Nephron (organoid): ENCODE measurements at regions not wholly inside any gene's neighbourhood (a gene's known extent, or its start where the extent isn't known, plus 50 kb on each side); places are given as distances from the start of the nearest gene placed in this dataset.

Source experiments
- H3K27ac Mint-ChIP-seq, 3 experiments: 2 replicates each; pipeline ENCODE4 v1.8.0; 2020; ENCODE audit warnings: mixed read lengths in 3 of 3, mild to moderate bottlenecking in 2 of 3, moderate library complexity in 1 of 3
- H3K27me3 Mint-ChIP-seq: 2 replicates; pipeline ENCODE4 v1.8.0; 2021; ENCODE audit warnings: low read depth, mild to moderate bottlenecking, moderate library complexity, mixed read lengths
- H3K36me3 Mint-ChIP-seq: 2 replicates; pipeline ENCODE4 v1.8.0; 2020; ENCODE audit warnings: low read depth, mixed read lengths
- H3K4me1 Mint-ChIP-seq: 2 replicates; pipeline ENCODE4 v1.8.0; 2020; ENCODE audit warnings: mixed read lengths
- H3K4me3 Mint-ChIP-seq, 3 experiments: 2 replicates each; pipeline ENCODE4 v1.8.0; 2020; ENCODE audit warnings: mild to moderate bottlenecking in 3 of 3, mixed read lengths in 3 of 3, moderate library complexity in 2 of 3
- H3K9me3 Mint-ChIP-seq: 2 replicates; pipeline ENCODE4 v1.8.0; 2020; ENCODE audit warnings: mixed read lengths
- CTCF ChIP-seq, 3 experiments: fragments of 200-600 bp; sonication (generic); IDR thresholded peaks; one replicate each; pipeline ENCODE4 v1.5.0; 2021; ENCODE audit warnings: antibody characterized with exemption in 3 of 3; ENCODE audit not compliant: unreplicated experiment in 3 of 3

GRCh38 chr1:212545941-212546635 is 62.5 kb upstream of the ATF3 start:
- H3K27me3 Mint-ChIP-seq, result peaks cover 3% of the 10 kb centered on the region
- no peak overlapping the region for H3K4me3 Mint-ChIP-seq
- no peak overlapping the region for H3K27ac Mint-ChIP-seq
- H3K36me3 Mint-ChIP-seq, result no peaks in the 10 kb centered on the region
- no peaks in the 10 kb centered on the region for H3K9me3 Mint-ChIP-seq
- H3K4me1 Mint-ChIP-seq, result no peaks in the 10 kb centered on the region
- TF ChIP-seq CTCF (IDR thresholded peaks at IDR 0.05; ENCODE audit: unreplicated experiment in 3 of 3), result no peak

- TF ChIP-seq CTCF (IDR thresholded peaks at IDR 0.05; ENCODE audit: unreplicated experiment in 3 of 3), result no peak
- Mint-ChIP-seq H3K9me3 (no peaks in the 10 kb centered on the region), H3K4me1 (no peaks in the 10 kb centered on the region), H3K27ac (no peak overlapping the region), H3K36me3 (no peaks in the 10 kb centered on the region), H3K4me3 (no peak overlapping the region), H3K27me3 (peaks cover 7% of the 10 kb centered on the region)
Measured at GRCh38 chr1:212549503-212550017, 59.0 kb upstream of the ATF3 start.

- no peaks in the 10 kb centered on the region for H3K9me3 Mint-ChIP-seq
- H3K36me3 Mint-ChIP-seq, result no peaks in the 10 kb centered on the region
- H3K27me3 Mint-ChIP-seq, result peaks cover 9% of the 10 kb centered on the region
- H3K4me3 Mint-ChIP-seq, result no peak overlapping the region
- TF ChIP-seq CTCF (IDR thresholded peaks at IDR 0.05; ENCODE audit: unreplicated experiment in 3 of 3), result no peak
- H3K4me1 Mint-ChIP-seq, result no peaks in the 10 kb centered on the region
- H3K27ac Mint-ChIP-seq, result no peak overlapping the region
Measured at GRCh38 chr1:212551929-212552328, 56.6 kb upstream of the ATF3 start.

- Mint-ChIP-seq H3K4me1 (peaks cover 6% of the 10 kb centered on the region), H3K36me3 (no peaks in the 10 kb centered on the region), H3K9me3 (no peaks in the 10 kb centered on the region), H3K27me3 (peaks cover 10% of the 10 kb centered on the region), H3K27ac (no peak overlapping the region), H3K4me3 (no peak overlapping the region)
- TF ChIP-seq CTCF (IDR thresholded peaks at IDR 0.05; ENCODE audit: unreplicated experiment in 3 of 3), result no peak
Measured at GRCh38 chr1:212553676-212554075, 54.9 kb upstream of the ATF3 start.

- no peaks in the 10 kb centered on the region for H3K9me3 Mint-ChIP-seq
- no peak for TF ChIP-seq CTCF (IDR thresholded peaks at IDR 0.05; ENCODE audit: unreplicated experiment in 3 of 3)
- no peak overlapping the region for H3K4me3 Mint-ChIP-seq
- peaks cover 11% of the 10 kb centered on the region for H3K4me1 Mint-ChIP-seq
- H3K27me3 Mint-ChIP-seq, result peaks cover 14% of the 10 kb centered on the region
- no peaks in the 10 kb centered on the region for H3K36me3 Mint-ChIP-seq
- H3K27ac Mint-ChIP-seq, result no peak overlapping the region
Measured at GRCh38 chr1:212554401-212554800, 54.2 kb upstream of the ATF3 start.

- no peaks in the 10 kb centered on the region for H3K36me3 Mint-ChIP-seq
- peaks cover 11% of the 10 kb centered on the region for H3K4me1 Mint-ChIP-seq
- no peak overlapping the region for H3K4me3 Mint-ChIP-seq
- TF ChIP-seq CTCF (IDR thresholded peaks at IDR 0.05; ENCODE audit: unreplicated experiment in 3 of 3), result no peak
- peaks cover 11% of the 10 kb centered on the region for H3K27me3 Mint-ChIP-seq
- no peak overlapping the region for H3K27ac Mint-ChIP-seq
- H3K9me3 Mint-ChIP-seq, result no peaks in the 10 kb centered on the region
Measured at GRCh38 chr1:212555426-212555825, 53.1 kb upstream of the ATF3 start.
